Neural progenitor cell (in vitro differentiated cells): ENCODE measurements at regions not wholly inside any gene's neighbourhood (a gene's known extent, or its start where the extent isn't known, plus 50 kb on each side); places are given as distances from the start of the nearest gene placed in this dataset.

ENCODE experiments used
- EZH2 ChIP-seq: fragments of 200-600 bp; sonication (generic); IDR thresholded peaks from 2 replicates; pipeline ENCODE4 v1.6.1; 2017; ENCODE audit warnings: antibody characterized with exemption, mild to moderate bottlenecking, moderate library complexity
- TF ChIP-seq, protein P1 (sequence below): fragments of 200-600 bp; sonication (generic); IDR thresholded peaks from 2 replicates; pipeline ENCODE4 v1.5.1; 2017; ENCODE audit warnings: antibody characterized with exemption, mild to moderate bottlenecking

DNA sequence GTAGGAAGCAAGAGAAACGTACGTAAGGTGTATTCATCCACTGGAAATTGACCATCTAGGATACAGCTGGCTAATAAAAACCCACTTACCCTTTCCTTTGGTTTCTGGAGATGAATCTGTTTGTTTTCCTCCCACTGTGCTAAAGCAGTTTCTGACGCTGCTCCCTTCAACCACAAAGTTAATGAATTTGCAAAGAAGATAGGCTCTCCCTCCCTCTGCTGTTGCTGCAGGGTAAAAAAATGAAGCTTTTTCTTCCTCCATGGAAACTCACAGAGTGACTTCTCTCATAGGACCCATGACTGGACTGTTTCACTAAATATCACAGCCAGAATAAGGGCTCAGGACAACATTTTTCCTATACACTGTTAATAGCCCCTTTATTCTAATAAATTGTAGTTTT lies 172.1 kb upstream of the LRRN1 start:
- no peak for TF ChIP-seq EZH2
- TF ChIP-seq, protein P1, sequence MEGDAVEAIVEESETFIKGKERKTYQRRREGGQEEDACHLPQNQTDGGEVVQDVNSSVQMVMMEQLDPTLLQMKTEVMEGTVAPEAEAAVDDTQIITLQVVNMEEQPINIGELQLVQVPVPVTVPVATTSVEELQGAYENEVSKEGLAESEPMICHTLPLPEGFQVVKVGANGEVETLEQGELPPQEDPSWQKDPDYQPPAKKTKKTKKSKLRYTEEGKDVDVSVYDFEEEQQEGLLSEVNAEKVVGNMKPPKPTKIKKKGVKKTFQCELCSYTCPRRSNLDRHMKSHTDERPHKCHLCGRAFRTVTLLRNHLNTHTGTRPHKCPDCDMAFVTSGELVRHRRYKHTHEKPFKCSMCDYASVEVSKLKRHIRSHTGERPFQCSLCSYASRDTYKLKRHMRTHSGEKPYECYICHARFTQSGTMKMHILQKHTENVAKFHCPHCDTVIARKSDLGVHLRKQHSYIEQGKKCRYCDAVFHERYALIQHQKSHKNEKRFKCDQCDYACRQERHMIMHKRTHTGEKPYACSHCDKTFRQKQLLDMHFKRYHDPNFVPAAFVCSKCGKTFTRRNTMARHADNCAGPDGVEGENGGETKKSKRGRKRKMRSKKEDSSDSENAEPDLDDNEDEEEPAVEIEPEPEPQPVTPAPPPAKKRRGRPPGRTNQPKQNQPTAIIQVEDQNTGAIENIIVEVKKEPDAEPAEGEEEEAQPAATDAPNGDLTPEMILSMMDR, result no peak
